HEK293 (cell line): ENCODE measurements at regions not wholly inside any gene's neighbourhood (a gene's known extent, or its start where the extent isn't known, plus 50 kb on each side); places are given as distances from the start of the nearest gene placed in this dataset.

ENCODE experiments used
- CTCF ChIA-PET: fragments of 350-600 bp; formaldehyde crosslinking; extraction: SDS; loops from one replicate; lab custom pipeline; 2021; ENCODE audit warnings: antibody characterized with exemption; lab: Yijun Ruan, JAX
- POLR2A ChIA-PET: fragments of 300-600 bp; formaldehyde crosslinking; extraction: SDS; loops from one replicate; lab custom pipeline; 2020; ENCODE audit warnings: antibody characterized with exemption, inconsistent platforms; lab: Yijun Ruan, JAX
- H3K27ac ChIP-seq: fragments of 200-500 bp; sonication (Bioruptor generic); 2 replicates; pipeline ENCODE4 v1.5.1; 2014; ENCODE audit warnings: low read depth, low read length, control low read depth, inconsistent platforms; ENCODE audit errors: extremely low read depth
- H3K36me3 ChIP-seq, 2 experiments: fragments of 200-500 bp in 1 of 2; sonication (Bioruptor generic) in 1 of 2; 1 replicate in 1 of 2; 2 replicates in 1 of 2; pipeline ENCODE4 v1.5.1; 2014 to 2017; ENCODE audit warnings: inconsistent platforms in 2 of 2, low read length in 2 of 2; ENCODE audit not compliant: control insufficient read depth in 2 of 2, insufficient read depth in 1 of 2
- H3K4me1 ChIP-seq: fragments of 200-500 bp; sonication (Bioruptor generic); 2 replicates; pipeline ENCODE4 v1.5.1; 2014; ENCODE audit warnings: mild to moderate bottlenecking, low read length, inconsistent platforms; ENCODE audit not compliant: control insufficient read depth, insufficient read depth
- H3K4me3 ChIP-seq: 2 replicates; pipeline ENCODE4 v1.5.1; 2011; ENCODE audit warnings: low read depth, mild to moderate bottlenecking, control low read depth, low read length, moderate library complexity
- H3K9me3 ChIP-seq: fragments of 200-500 bp; sonication (Bioruptor generic); 2 replicates; pipeline ENCODE4 v1.5.1; 2014; ENCODE audit warnings: low read depth, low read length, inconsistent platforms; ENCODE audit not compliant: control insufficient read depth, insufficient read depth
- MYNN ChIP-seq: fragments of 450-650 bp; formaldehyde crosslinking; IDR thresholded peaks from 2 replicates; pipeline ENCODE4 v1.5.1; 2016; ENCODE audit warnings: missing biosample characterization, missing genetic modification characterization, borderline replicate concordance
- PRDM1 ChIP-seq: fragments of 450-650 bp; formaldehyde crosslinking; IDR thresholded peaks from 2 replicates; pipeline ENCODE4; 2016; ENCODE audit warnings: missing biosample characterization, missing genetic modification characterization
- SP7 ChIP-seq: fragments of 450-650 bp; formaldehyde crosslinking; IDR thresholded peaks from 2 replicates; pipeline ENCODE4 v1.5.1; 2016; ENCODE audit warnings: missing biosample characterization, missing genetic modification characterization
- TCF7L2 ChIP-seq: IDR thresholded peaks from 2 replicates; pipeline ENCODE4 v1.6.1; 2011; ENCODE audit warnings: low read depth, mild to moderate bottlenecking, inconsistent platforms, low read length, moderate library complexity, borderline replicate concordance
- WT1 ChIP-seq: fragments of 450-650 bp; formaldehyde crosslinking; IDR thresholded peaks from 2 replicates; pipeline ENCODE4 v1.5.1; 2016; ENCODE audit warnings: missing biosample characterization, missing genetic modification characterization
- ZBTB11 ChIP-seq: fragments of 450-650 bp; formaldehyde crosslinking; conservative IDR thresholded peaks from 2 replicates; pipeline ENCODE4 v1.5.1; 2016; ENCODE audit warnings: low read depth, missing biosample characterization, missing genetic modification characterization
- ZBTB17 ChIP-seq: fragments of 450-650 bp; formaldehyde crosslinking; IDR thresholded peaks from 2 replicates; pipeline ENCODE4 v1.5.1; 2016; ENCODE audit warnings: missing biosample characterization, missing genetic modification characterization
- ZBTB6 ChIP-seq: fragments of 450-650 bp; formaldehyde crosslinking; IDR thresholded peaks from 2 replicates; pipeline ENCODE4 v1.5.1; 2017; ENCODE audit warnings: missing biosample characterization, missing genetic modification characterization
- ZNF132 ChIP-seq: fragments of 450-650 bp; formaldehyde crosslinking; IDR thresholded peaks from 2 replicates; pipeline ENCODE4 v1.5.1; 2017; ENCODE audit warnings: missing biosample characterization, missing genetic modification characterization, borderline replicate concordance
- ZNF138 ChIP-seq: fragments of 450-650 bp; formaldehyde crosslinking; IDR thresholded peaks from 2 replicates; pipeline ENCODE4 v1.5.1; 2016; ENCODE audit warnings: missing biosample characterization, missing genetic modification characterization, borderline replicate concordance
- ZNF155 ChIP-seq: fragments of 450-650 bp; formaldehyde crosslinking; IDR thresholded peaks from 2 replicates; pipeline ENCODE4 v1.5.1; 2016; ENCODE audit warnings: missing biosample characterization, missing genetic modification characterization
- ZNF169 ChIP-seq: fragments of 450-650 bp; formaldehyde crosslinking; IDR thresholded peaks from 2 replicates; pipeline ENCODE4 v1.5.1; 2016; ENCODE audit warnings: missing biosample characterization, missing genetic modification characterization
- ZNF175 ChIP-seq: fragments of 450-650 bp; formaldehyde crosslinking; IDR thresholded peaks from 2 replicates; pipeline ENCODE4 v1.5.1; 2016; ENCODE audit warnings: missing biosample characterization, missing genetic modification characterization
- ZNF184 ChIP-seq: fragments of 450-650 bp; IDR thresholded peaks from 2 replicates; pipeline ENCODE4 v1.5.1; 2018; ENCODE audit warnings: missing biosample characterization, mild to moderate bottlenecking, missing genetic modification characterization
- ZNF19 ChIP-seq: fragments of 450-650 bp; formaldehyde crosslinking; IDR thresholded peaks from 2 replicates; pipeline ENCODE4; 2016; ENCODE audit warnings: missing biosample characterization, missing genetic modification characterization, low read depth
- ZNF23 ChIP-seq: fragments of 450-650 bp; formaldehyde crosslinking; IDR thresholded peaks from 2 replicates; pipeline ENCODE4 v1.5.1; 2016; ENCODE audit warnings: missing biosample characterization, missing genetic modification characterization, borderline replicate concordance
- ZNF292 ChIP-seq: fragments of 450-650 bp; formaldehyde crosslinking; IDR thresholded peaks from 2 replicates; pipeline ENCODE4 v1.5.1; 2016; ENCODE audit warnings: low read depth, missing biosample characterization, missing genetic modification characterization, borderline replicate concordance
- ZNF302 ChIP-seq: fragments of 450-650 bp; formaldehyde crosslinking; IDR thresholded peaks from 2 replicates; pipeline ENCODE4 v1.5.1; 2016; ENCODE audit warnings: missing biosample characterization, missing genetic modification characterization, low read depth
- ZNF426 ChIP-seq: fragments of 450-650 bp; formaldehyde crosslinking; IDR thresholded peaks from 2 replicates; pipeline ENCODE4 v1.5.1; 2017; ENCODE audit warnings: missing biosample characterization, missing genetic modification characterization, mild to moderate bottlenecking, inconsistent platforms, moderate library complexity
- ZNF561 ChIP-seq: fragments of 450-650 bp; IDR thresholded peaks from 2 replicates; pipeline ENCODE4 v1.5.1; 2018; ENCODE audit warnings: missing biosample characterization, missing genetic modification characterization, borderline replicate concordance
- ZNF776 ChIP-seq: fragments of 450-650 bp; formaldehyde crosslinking; IDR thresholded peaks from 2 replicates; pipeline ENCODE4 v1.5.0; 2017; ENCODE audit warnings: missing biosample characterization, missing genetic modification characterization, borderline replicate concordance
- ZXDB ChIP-seq: fragments of 450-650 bp; formaldehyde crosslinking; IDR thresholded peaks from 2 replicates; pipeline ENCODE4 v1.5.1; 2016; ENCODE audit warnings: missing biosample characterization, missing genetic modification characterization
- TF ChIP-seq, protein P1 (sequence below): sonication (generic); formaldehyde crosslinking; IDR thresholded peaks from 2 replicates; pipeline ENCODE4 v1.8.1; 2022; ENCODE audit warnings: mild to moderate bottlenecking, moderate library complexity, missing genetic modification reagents
- TF ChIP-seq, protein P2 (sequence below): fragments of 450-650 bp; formaldehyde crosslinking; IDR thresholded peaks from 2 replicates; pipeline ENCODE4 v1.5.0; 2017; ENCODE audit warnings: missing biosample characterization, missing genetic modification characterization, borderline replicate concordance
- TF ChIP-seq, protein P3 (sequence below): fragments of 450-650 bp; formaldehyde crosslinking; IDR thresholded peaks from 2 replicates; pipeline ENCODE4 v1.5.1; 2016; ENCODE audit warnings: missing biosample characterization, missing genetic modification characterization

DNA sequence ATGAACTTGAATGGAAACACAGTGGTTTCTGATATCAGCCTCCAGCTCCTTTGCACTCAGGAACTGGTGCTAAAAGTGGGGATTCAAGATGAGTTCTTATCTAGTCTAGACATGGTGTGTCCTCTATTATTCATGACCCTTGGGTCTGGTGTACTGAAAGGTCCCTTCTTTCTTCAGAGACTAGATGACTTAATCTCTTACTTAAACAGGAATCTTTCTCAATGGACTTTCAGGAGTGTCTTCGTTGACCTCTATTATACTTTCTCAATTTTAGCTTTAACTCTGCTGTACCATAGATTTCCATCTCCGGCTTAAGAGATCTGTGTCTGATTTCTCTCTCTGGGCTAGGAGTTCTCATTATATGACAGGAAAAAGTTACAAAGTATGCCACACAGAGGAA, 83.5 kb upstream of the INHBA start:
- H3K4me3 ChIP-seq, result no peak overlapping the region
- ChIA-PET POLR2A (no interaction called here), CTCF (no interaction called here)
- no peaks in the 10 kb centered on the region for H3K4me1 ChIP-seq
- H3K36me3 ChIP-seq, result no peaks in the 10 kb centered on the region
- TF ChIP-seq ZNF155 (tag by site-specific recombination) (no peak), ZNF292 (tag by site-specific recombination) (no peak), ZNF184 (no peak), WT1 (tag by site-specific recombination) (no peak)
- TF ChIP-seq, protein P1, sequence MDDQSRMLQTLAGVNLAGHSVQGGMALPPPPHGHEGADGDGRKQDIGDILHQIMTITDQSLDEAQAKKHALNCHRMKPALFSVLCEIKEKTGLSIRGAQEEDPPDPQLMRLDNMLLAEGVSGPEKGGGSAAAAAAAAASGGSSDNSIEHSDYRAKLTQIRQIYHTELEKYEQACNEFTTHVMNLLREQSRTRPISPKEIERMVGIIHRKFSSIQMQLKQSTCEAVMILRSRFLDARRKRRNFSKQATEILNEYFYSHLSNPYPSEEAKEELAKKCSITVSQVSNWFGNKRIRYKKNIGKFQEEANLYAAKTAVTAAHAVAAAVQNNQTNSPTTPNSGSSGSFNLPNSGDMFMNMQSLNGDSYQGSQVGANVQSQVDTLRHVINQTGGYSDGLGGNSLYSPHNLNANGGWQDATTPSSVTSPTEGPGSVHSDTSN (CRISPR knock-in tag), result no peak
- TF ChIP-seq, protein P2, sequence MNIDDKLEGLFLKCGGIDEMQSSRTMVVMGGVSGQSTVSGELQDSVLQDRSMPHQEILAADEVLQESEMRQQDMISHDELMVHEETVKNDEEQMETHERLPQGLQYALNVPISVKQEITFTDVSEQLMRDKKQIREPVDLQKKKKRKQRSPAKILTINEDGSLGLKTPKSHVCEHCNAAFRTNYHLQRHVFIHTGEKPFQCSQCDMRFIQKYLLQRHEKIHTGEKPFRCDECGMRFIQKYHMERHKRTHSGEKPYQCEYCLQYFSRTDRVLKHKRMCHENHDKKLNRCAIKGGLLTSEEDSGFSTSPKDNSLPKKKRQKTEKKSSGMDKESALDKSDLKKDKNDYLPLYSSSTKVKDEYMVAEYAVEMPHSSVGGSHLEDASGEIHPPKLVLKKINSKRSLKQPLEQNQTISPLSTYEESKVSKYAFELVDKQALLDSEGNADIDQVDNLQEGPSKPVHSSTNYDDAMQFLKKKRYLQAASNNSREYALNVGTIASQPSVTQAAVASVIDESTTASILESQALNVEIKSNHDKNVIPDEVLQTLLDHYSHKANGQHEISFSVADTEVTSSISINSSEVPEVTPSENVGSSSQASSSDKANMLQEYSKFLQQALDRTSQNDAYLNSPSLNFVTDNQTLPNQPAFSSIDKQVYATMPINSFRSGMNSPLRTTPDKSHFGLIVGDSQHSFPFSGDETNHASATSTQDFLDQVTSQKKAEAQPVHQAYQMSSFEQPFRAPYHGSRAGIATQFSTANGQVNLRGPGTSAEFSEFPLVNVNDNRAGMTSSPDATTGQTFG (tag by site-specific recombination), result no peak
- H3K27ac ChIP-seq, result no peak overlapping the region
- no peaks in the 10 kb centered on the region for H3K9me3 ChIP-seq

DNA sequence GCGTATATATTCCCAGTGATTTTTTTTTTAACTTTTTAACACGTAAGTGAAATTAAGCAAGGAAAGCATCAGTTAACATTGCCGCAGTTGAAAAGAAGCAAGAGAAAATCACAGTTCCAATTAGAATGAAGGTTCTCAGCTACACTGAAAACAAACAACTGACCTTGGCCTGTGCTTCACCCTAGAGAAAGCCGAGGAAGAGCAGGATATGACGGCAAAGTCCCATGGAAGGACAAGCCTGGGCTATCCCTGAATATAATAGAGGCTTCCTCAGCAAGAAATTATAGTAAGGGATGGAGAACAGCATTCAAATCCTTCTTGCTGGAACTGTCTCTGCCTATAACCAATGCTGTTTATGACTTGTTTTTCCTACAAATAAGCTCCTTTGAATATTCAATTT, 83.0 kb upstream of the INHBA start:
- TF ChIP-seq, protein P3, sequence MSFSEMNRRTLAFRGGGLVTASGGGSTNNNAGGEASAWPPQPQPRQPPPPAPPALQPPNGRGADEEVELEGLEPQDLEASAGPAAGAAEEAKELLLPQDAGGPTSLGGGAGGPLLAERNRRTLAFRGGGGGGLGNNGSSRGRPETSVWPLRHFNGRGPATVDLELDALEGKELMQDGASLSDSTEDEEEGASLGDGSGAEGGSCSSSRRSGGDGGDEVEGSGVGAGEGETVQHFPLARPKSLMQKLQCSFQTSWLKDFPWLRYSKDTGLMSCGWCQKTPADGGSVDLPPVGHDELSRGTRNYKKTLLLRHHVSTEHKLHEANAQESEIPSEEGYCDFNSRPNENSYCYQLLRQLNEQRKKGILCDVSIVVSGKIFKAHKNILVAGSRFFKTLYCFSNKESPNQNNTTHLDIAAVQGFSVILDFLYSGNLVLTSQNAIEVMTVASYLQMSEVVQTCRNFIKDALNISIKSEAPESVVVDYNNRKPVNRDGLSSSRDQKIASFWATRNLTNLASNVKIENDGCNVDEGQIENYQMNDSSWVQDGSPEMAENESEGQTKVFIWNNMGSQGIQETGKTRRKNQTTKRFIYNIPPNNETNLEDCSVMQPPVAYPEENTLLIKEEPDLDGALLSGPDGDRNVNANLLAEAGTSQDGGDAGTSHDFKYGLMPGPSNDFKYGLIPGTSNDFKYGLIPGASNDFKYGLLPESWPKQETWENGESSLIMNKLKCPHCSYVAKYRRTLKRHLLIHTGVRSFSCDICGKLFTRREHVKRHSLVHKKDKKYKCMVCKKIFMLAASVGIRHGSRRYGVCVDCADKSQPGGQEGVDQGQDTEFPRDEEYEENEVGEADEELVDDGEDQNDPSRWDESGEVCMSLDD (tag by site-specific recombination), result no peak
- no peak for TF ChIP-seq ZNF169
- TF ChIP-seq ZNF426 (tag by site-specific recombination), result no peak
- TF ChIP-seq ZNF19 (tag by site-specific recombination), result no peak
- TF ChIP-seq ZNF175, result no peak
- no peak for TF ChIP-seq MYNN (tag by site-specific recombination)
- no peak for TF ChIP-seq ZBTB17 (tag by site-specific recombination)
- no peak for TF ChIP-seq ZNF138
- no peak for TF ChIP-seq ZNF561
- TF ChIP-seq ZNF23 (tag by site-specific recombination), result no peak
- no peak for TF ChIP-seq ZXDB (tag by site-specific recombination)
- no peak for TF ChIP-seq ZNF302 (tag by site-specific recombination)
- no peak for TF ChIP-seq SP7
- TF ChIP-seq ZBTB11 (tag by site-specific recombination), result no peak
- no peak for TF ChIP-seq TCF7L2
- TF ChIP-seq ZBTB6 (tag by site-specific recombination), result no peak
- no peak for TF ChIP-seq ZNF776
- no peak for TF ChIP-seq PRDM1 (tag by site-specific recombination)
- no peak for TF ChIP-seq ZNF132 (tag by site-specific recombination)
- TF ChIP-seq, all 188 proteins: peak for 0
- Histone ChIP-seq H3K36me3 (no peaks in the 10 kb centered on the region), H3K27ac (no peak overlapping the region), H3K4me1 (no peaks in the 10 kb centered on the region), H3K9me3 (no peaks in the 10 kb centered on the region), H3K4me3 (no peak overlapping the region)
- POLR2A ChIA-PET, result no interaction called here
- CTCF ChIA-PET, result no interaction called here
